GF-D8 (cell line): ENCODE measurements at regions not wholly inside any gene's neighbourhood (a gene's known extent, or its start where the extent isn't known, plus 50 kb on each side); places are given as distances from the start of the nearest gene placed in this dataset.
"Not testable (repeated sequence)": the region's sequence is repeated elsewhere in the genome, so short reads cannot be mapped to it uniquely, and the experiment has no call there.

ENCODE experiments used
- DNase-seq: peaks from one replicate; lab custom pipeline; 2025; lab: John Stamatoyannopoulos, UW

DNA sequence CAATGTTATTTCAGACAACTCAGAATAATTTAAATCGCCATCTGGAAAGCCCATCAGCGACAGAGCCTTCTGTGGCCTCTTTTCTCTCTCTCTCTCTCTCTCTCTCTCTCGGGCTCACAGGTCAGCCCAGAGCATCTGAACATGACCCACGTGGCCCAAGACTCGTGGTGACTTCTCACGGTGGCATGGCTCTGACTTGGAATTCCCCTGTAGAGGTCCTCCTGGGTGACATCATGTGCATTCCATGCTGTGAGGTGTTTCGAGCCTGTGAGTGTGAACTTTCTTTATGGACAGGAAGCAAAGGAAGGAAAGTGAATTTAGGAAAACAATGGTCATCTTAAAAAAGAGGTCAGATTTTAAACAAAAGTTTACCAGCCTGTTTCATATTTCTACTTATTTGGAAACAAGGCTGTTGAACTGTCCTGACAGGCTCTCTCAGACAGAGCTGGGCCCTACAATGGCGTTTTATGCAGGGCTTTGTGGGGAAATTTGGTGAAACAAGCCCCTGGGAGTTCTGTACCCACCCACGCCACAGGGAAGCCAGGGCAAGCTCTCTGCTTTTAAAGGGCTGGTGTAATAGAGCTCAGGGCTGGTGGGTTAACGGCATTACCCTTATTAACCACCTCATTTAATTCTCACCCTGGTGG, 359.7 kb upstream of the ZNF32 start:
- DNase-seq = no peak

DNA sequence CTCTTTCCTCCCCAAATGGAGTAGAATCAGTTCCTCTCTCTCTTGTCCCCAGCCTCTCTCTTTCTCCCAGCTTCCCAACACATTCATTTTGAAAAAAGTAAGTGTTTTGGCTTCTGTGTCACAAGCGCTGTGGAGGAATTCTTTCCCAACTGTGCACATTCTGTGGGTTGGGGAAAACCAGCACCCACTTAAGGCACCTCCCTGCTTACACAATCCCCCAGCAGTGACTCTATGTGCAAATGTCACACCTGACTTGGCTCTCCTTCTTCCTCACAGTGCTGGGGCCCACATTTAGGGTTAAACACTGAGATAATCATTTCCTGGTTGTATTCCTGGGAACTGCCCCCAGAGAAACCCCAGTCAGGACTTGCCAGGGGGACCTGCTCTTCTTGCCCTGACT, 358.1 kb upstream of the ZNF32 start:
- DNase-seq = no peak

DNA sequence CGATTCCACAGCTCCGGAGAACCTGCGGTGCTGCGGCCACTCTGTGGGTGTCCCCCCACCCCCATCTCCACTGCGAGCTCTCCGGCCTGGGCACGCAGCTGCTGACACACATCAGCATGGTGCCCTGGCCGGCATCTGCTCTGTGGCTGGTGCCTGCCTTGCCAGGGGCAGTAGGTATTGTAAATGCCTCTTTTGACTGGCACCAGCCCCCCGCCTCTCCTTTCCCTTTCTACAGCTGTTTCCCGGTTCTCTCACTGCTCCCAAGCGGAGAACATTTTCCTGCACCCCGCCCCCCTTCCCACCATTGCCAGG, 357.1 kb upstream of the ZNF32 start:
- no peak for DNase-seq

DNA sequence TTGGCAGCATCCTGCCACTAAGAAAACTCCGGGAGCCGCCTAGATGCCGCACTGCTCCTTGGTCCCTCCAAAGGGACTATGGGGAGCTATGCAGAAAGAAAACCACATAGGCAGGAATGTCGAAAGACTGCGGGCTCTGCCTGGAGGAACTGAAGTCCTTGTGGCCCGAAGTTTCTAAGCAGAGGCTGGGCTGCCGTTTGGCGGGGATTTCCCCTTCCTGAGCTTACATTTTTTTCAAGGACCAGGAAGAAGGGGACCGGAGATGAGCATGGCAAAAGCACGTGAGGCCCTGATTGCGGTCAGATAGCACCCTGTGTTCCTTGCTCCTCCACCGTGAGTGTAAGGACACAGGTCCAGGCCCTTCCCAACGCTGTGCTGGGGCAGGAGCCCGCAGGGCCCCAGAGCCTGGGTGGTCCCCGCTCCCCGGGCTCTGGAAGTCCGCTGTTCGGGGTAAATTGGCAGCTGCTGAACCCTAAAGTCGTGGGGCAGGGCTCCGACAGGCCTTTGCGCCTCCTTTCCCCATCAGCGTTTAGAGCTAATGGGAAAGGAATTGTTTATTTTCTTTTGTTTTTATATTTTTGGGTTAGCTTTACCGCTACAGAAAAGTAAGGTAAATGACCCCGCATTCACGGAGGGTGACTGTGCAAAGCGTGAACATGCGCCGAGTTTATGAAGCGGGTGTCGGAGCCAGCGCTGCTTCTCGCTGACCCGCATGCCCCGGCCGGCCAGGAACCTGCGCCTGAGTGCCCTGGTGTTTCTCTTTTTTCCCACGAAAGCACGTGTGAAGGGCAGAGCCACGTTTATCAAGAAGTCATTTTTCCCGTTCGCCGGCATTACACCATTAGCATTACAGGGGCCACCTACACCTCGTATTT, 356.5 kb upstream of the ZNF32 start:
- DNase-seq = no peak

DNA sequence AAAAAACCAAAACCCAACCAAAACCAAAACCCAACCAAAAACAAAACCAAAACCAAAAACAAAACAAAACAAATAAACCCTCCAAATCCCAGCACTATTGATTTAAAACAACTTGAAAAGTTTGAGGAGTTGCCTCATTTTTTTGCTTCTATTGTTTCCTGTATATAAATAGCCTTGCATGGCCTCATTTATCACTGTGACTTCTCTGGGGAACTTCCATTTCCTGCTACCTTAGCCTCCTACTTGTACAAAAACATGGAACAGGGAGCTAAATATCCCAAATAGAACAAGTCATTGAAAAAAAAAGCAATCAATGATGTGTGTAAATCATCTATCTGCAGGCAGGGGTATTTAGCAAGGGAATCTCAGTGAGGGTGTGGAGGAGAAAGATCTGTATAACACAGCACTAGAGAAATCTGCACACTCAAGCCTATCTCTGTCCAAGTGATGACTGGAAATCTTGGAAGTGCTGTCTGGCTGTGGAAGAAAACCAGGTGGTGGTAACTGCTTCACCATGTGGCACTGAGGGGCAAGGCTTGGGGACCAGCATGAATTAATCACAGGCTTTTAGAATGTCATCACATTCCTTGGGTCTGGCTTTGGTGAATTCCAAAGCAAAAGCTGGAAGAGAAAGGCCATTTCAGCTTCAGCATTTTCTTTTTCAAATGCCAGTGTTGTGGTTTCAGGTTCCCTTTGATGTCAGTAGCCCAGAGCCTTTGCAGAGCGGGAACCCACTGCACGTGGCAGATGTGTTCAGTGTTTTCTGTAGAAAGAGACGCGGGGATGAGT, 349.5 kb upstream of the ZNF32 start:
- DNase-seq = no peak

DNA sequence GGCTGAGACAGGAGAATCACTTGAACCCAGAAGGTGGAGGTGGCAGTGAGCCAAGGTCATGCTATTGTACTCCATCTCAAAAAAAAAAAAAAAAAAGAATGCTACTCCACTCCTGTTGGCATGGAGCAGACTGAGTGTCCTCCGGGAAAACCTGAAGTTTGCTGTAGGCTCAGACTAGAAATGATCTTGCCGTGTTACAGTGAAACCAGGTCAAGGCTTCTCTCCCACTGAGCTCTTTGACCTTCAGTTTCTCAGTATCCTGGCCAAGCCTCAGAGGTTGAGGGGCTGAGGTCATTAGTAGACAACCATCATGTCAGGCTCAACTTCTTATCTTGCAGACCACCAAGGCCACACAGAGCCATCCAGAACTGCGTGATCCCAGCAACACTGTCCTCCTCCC, 348.6 kb upstream of the ZNF32 start:
- DNase-seq = no peak

DNA sequence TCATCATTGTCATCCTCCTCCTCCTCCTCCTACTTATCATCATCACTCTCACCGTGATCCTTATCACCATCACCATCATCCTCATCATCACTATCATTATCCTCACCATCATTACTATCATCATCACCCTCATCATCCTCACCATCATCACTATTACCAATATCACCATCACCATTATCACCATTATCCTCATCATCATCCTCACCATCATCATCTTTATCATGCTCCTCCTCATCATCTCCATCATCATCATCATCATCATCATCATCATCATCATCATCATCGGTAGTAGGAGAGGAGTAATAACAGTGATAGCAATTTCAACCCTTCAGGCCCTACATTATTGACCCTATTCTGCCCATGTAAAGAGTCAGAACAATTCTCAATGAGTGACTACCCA, 345.9 kb upstream of the ZNF32 start:
- no peak for DNase-seq

DNA sequence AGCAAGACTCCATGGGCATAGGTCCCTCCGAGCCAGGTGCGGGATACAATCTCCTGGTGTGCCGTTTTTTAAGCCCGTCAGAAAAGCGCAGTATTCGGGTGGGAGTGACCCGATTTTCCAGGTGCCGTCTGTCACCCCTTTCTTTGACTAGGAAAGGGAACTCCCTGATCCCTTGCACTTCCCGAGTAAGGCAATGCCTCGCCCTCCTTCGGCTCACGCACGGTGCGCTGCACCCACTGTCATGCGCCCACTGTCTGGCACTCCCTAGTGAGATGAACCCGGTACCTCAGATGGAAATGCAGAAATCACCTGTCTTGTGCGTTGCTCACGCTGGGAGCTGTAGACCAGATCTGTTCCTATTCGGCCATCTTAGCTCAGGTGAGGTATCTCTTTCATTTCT, 344.1 kb upstream of the ZNF32 start:
- DNase-seq = not testable (repeated sequence)

DNA sequence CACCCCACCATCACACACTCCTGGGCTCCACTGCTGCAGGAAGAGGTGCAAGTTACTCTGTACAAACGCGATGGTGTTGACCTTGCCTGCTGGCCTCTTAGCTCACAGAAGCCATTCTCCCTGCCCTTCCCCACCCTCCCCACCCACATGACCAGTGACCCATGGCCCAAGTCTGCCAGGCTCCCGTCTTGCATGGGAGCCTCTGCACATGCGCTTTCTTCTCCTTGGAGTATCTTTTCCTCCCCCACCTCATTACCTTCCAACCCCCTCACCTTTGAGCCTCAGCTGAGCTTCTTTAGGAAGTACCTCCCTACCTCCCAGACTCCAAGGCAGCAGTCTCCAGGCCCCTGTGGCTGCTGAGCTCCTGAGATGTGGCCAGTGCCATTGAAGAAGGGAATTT, 337.7 kb upstream of the ZNF32 start:
- DNase-seq = no peak

DNA sequence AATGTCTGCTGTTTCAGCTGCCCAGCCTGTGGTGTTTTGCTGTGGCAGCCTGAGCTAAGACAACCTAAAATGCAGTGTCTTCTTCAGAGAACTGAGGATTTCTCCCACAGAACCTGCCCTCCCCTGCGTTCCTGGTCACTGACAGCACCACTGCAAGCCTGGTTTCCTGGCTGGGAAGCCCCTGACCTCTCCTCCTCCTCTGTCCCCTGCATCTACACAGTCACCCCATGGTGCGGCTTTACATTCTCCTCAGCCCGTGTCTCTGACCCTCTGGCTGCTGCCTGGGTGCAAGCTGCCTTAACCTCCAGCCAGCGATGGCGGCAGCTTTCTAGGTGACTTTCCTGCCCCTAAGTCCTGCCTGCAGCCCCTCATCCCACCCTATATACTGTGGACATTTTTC, 337.3 kb upstream of the ZNF32 start:
- no peak for DNase-seq

DNA sequence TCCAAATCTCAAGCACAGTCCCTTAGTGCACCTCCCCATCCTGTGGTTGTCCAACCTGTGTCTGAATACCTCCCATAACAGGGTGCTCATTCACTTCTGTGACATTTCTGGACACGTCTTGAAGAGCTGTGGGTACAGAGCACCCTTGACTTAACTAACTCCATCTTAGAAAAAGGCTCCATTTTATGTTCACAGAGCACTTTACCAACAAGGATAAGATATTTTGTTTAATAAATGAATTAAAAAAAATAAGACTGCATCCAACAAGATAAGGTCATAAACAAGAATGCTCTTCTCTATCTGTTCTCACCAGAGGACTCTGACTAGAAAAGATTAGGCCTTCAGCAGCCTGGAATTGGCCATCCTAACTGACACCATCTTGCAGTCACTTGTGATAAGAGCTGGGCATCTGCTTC, 335.2 kb upstream of the ZNF32 start:
- DNase-seq = no peak

DNA sequence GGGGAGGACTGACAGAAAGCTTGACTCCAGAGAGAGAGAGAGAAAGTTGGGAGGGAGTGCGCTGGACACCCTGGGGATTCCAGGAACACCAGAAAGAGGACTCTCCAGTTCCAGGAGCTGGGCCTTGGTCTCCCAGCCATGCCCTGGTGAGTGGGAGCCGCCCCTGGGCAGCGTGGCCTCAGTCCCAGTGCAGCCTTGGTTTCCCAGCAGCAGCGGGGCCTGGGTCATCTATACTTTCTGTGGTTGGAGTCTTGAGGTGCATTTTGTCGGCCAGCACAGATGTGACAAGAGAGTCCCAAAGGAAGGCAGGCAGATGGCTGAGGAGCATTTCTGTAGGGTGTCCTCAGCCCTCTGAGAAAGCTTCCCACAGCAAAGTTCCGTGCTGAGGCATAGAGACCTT, 334.7 kb upstream of the ZNF32 start:
- no peak for DNase-seq

DNA sequence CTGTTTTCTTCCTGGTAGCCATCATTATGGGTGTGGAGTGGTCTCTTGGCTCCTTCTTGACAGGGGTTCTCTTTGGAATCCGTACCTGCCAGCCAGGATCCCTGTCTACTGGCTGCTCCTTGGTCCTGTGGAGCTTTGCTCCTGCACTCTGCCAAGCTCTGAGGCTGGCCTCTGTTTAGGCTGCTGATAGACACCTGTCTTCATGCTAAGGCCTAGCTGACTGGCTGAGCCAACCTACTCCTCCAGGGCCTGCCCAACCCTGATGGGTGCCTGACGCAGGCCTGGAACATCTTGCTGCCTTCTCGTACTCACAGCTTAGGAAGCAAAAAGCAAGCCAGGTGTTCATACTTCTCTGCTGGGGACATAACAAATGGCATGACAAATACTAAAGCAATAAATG, 333.6 kb upstream of the ZNF32 start:
- no peak for DNase-seq

DNA sequence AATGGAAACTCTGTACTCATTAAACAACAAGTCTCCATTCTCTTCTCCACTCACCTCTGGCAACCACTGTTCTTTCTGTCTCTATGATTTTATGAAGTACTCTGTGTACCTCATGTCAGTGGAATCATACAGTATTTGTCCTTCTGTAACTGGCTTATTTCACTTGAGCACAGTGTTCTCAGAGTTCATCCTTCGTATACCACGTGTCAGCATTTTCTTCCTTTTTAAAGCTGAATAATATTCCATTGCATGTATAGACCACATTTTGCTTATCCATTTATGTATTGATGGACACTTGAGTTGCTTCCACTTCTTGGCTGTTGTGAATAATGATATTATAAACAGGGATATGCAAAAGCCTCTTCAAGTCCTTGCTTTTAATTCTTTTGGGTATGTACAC, 333.0 kb upstream of the ZNF32 start:
- DNase-seq = no peak

DNA sequence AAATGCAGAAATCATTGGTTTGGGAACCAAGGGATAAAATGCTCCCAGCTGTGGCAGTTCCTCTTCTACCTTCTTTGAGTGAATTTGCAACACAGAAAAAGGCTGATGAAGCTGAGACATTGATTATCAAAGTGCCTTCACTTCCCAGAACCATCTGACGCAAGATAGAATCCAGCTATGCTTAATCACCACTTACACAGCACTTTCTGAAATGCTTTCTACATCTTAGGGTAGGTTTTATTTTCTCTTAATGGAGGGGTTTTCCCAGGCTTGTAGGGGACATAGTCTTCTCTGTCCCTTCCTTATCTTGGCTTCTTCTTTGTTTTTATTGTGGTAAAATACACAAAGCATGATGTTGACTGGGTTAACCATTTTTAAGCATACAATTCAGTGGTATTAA, 332.6 kb upstream of the ZNF32 start:
- no peak for DNase-seq

DNA sequence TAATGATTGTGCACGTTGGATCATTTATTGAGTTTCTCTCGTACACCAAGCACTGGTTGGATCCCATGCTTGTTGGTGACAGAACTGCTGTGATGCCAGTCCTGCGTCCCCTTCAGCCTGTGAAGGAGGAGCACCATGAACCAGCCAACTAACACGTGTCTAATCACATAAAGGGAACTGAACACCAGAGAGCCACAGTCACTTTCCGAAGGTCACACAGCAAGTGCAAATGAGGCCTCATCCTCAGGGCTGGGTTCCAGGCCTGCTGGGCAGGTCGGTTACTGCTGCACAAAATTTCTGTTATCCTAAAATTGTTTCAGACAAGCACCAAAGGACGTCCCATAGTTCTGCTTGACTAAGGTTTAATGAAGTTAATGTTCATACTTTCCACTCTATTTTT, 332.0 kb upstream of the ZNF32 start:
- no peak for DNase-seq

DNA sequence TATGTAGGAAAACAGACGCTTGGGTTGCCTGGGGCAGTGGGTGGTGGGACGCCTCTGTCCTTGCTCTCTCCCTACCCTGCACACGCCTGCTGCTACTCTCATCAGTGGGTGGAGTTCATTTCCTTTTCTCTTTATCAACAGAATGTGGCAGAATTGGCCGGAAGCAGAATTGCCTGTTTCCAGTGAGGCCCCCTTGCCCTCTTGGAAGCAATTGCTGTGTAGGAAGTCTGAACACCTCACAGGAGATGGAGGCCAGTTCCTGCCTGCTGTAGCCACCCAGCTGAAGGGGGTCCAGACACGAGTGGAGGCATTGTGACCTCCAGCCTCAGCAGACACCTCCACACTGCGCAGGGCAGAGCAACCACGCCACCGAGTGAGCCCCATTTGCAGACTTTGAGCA, 331.6 kb upstream of the ZNF32 start:
- DNase-seq = no peak

DNA sequence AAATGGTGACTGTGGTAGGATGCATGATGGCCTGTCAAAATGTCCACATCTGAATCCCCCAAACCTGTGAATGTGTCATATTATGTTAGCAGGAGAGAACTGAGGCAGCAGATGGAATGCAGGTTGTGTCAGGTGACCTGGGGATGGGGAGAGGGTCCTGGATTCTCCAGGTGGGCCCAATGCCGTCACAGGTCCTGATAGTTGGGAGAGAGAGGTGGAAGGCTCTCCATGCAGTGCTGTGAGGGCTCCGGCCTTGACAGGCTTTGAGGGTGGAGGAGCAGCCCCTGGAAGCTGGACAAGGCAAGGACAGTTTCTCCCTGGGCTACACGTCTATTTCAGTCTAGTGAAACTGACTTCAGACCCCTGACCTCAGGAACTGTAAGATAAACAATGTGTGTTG, 330.9 kb upstream of the ZNF32 start:
- DNase-seq = no peak

DNA sequence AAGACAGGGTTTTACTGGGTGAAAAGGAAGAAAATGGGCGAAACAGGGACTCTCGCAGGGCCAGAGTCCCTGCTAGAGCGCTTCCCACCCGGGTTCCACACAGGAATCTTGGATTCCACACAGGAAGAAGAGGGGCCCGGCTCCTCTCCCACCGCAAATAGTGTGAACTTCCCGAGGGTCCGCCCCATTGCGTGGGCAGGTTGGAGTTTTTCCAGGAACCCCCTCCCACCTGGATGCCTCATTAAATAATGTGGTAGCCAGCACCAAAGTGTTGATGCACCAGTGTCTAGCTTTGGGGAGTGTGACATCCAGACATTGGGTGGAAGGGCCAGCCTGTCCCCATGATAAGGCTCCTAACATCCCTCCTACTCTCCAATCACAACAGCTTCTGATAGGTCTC, 330.3 kb upstream of the ZNF32 start:
- no peak for DNase-seq

DNA sequence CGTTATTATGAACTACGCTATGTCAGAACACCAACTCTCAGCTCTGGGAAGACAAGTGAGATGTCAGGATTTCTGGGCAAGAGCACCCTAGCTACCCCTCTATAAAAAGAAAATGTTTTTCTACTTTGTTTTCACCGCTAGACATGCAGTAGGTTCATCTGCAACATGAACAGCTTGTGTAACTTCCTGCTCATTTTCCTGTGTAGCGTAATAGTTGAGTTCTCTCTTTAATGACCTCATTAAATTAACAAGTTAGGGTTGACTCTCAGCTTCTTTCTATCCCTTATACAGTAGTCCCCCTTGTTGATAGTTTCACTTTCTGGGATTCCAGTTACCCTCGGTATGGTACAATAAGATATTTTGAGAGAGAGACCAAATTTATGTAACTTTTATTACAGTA, 329.4 kb upstream of the ZNF32 start:
- peak; percentile 19 for DNase-seq

DNA sequence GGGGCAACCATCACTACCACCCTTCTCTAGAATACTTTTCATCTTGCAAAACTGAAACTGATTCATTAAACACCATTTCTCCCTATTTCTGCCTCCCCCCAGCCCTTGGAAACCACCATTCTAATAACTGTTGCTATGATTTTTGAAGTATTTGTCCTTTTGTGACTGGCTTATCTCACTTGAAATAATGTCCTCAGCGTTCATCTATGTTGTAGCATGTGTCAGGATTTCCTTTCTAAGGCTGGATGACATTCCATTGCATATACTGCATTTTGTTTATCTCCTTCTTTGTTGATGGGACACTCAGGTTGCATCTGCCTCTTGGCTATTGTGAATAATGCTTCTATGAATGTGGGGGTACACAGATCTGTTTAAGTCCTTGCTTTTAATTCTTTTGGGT, 327.6 kb upstream of the ZNF32 start:
- DNase-seq = no peak

DNA sequence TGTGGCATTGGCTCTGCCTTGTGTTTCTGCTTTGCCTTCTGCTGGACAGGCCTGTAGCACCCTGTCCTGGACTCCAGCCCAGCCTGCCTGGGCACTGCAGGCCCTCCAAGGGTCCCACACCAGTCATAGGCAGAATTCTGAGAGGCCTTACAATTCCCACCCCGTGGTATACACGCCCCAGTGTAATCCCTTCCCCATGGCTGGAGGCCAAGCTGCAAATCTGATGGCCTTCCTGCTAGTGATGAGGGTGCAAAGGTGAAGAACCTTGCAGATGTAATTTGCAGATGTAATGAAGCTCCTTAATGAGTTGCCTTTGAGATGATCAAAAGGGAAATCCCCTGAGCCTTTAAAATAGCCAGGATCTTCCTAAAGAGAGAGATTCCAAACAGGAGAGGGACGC, 325.1 kb upstream of the ZNF32 start:
- DNase-seq = no peak

DNA sequence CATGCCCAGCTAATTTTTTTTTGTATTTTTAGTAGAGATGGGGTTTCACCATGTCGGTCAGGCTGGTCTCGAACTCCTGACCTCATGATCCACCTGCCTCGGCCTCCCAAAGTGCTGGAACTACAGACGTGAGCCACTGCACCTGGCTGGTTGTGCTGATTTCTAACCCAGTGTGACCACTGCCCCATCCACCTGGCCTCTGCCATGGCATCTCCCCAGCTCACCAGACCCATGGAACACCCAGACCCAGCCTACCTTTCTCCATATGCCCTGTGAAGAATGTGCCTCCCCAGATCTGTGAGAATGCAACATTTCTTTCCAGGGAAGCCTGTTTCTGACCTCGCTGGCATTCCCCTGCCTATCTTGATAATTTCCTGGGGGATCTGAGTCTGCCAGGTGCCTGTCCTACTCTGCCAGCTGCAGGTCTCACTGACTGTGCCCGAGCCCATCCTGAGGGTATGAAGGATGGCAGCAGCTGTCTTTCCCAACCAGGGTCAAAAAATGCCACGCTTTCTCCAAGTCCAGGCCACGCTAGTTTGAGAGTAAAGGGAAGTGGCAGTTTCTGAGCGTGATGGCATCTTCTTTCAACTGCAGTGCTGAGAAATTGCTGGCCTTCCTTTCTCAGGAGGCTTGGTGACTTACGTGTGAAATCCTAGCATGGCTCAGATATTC, 324.4 kb upstream of the ZNF32 start:
- no peak for DNase-seq
